Liver (tissue), 8 donors: ENCODE measurements at regions not wholly inside any gene's neighbourhood (a gene's known extent, or its start where the extent isn't known, plus 50 kb on each side); places are given as distances from the start of the nearest gene placed in this dataset.

Source experiments
- DNase-seq: peaks from one replicate; pipeline ENCODE4 v3.0.0-alpha.2; 2017; ENCODE audit warnings: low spot score
- H3K27ac ChIP-seq, 2 donors: one replicate each; pipeline ENCODE4 v1.7.0; 2013; ENCODE audit warnings: inconsistent platforms in 2 of 2, low read length in 2 of 2, control low read depth in 1 of 2, low read depth in 1 of 2, mild to moderate bottlenecking in 1 of 2
- H3K27me3 ChIP-seq, 4 donors: one replicate each; pipeline versions ENCODE4 v1.6.1 to v1.7.0; 2013; ENCODE audit warnings: low read length in 3 of 4, inconsistent platforms in 1 of 4, mild to moderate bottlenecking in 1 of 4, moderate library complexity in 1 of 4; ENCODE audit not compliant: control insufficient read depth in 4 of 4, insufficient read depth in 4 of 4
- H3K36me3 ChIP-seq, 4 donors: one replicate each; pipeline versions ENCODE4 v1.6.1 to v1.7.0; 2013; ENCODE audit warnings: low read length in 3 of 4, mild to moderate bottlenecking in 3 of 4, low read depth in 1 of 4, moderate library complexity in 1 of 4; ENCODE audit not compliant: control insufficient read depth in 4 of 4, insufficient read depth in 3 of 4
- H3K4me1 ChIP-seq, 4 donors: one replicate each; pipeline versions ENCODE4 v1.6.1 to v1.7.0; 2013; ENCODE audit warnings: low read length in 3 of 4, mild to moderate bottlenecking in 3 of 4, moderate library complexity in 1 of 4; ENCODE audit not compliant: control insufficient read depth in 4 of 4, insufficient read depth in 4 of 4
- H3K4me3 ChIP-seq, 3 donors: one replicate each; pipeline versions ENCODE4 v1.6.1 to v1.7.0; 2013; ENCODE audit warnings: low read length in 3 of 3, control low read depth in 1 of 3, low read depth in 1 of 3, mild to moderate bottlenecking in 1 of 3
- H3K9ac ChIP-seq, 2 donors: one replicate each; pipeline ENCODE4 v1.7.0; 2013; ENCODE audit warnings: low read length in 2 of 2, mild to moderate bottlenecking in 2 of 2, moderate library complexity in 2 of 2, control low read depth in 1 of 2, low read depth in 1 of 2
- H3K9me3 ChIP-seq, 4 donors: one replicate each; pipeline versions ENCODE4 v1.6.1 to v1.7.0; 2013; ENCODE audit warnings: low read length in 3 of 4; ENCODE audit not compliant: control insufficient read depth in 4 of 4
- EGR1 ChIP-seq, 2 donors: IDR thresholded peaks; 2 replicates each; pipeline ENCODE4 v1.6.1; 2016 to 2018; ENCODE audit warnings: antibody characterized with exemption in 2 of 2, low read depth in 2 of 2
- FOXA1 ChIP-seq: IDR thresholded peaks from 2 replicates; pipeline ENCODE4 v1.6.1; 2016; ENCODE audit warnings: antibody characterized with exemption
- GABPA ChIP-seq, 2 donors: IDR thresholded peaks in 1 of 2; conservative IDR thresholded peaks in 1 of 2; 2 replicates each; pipeline ENCODE4 v1.6.1; 2016; ENCODE audit warnings: antibody characterized with exemption in 2 of 2, mild to moderate bottlenecking in 1 of 2, moderate library complexity in 1 of 2
- HNF4A ChIP-seq, 2 donors: conservative IDR thresholded peaks; 2 replicates each; pipeline ENCODE4 v1.6.1; 2016; ENCODE audit warnings: antibody characterized with exemption in 2 of 2, mild to moderate bottlenecking in 2 of 2
- HNF4G ChIP-seq: IDR thresholded peaks from 2 replicates; pipeline ENCODE4 v1.6.1; 2016; ENCODE audit warnings: antibody characterized with exemption
- JUND ChIP-seq, 2 donors: IDR thresholded peaks; 2 replicates each; pipeline ENCODE4 v1.6.1; 2016; ENCODE audit warnings: antibody characterized with exemption in 2 of 2
- NR2F2 ChIP-seq: IDR thresholded peaks from 2 replicates; pipeline ENCODE4 v1.6.1; 2016; ENCODE audit warnings: antibody characterized with exemption
- RAD21 ChIP-seq, 2 donors: IDR thresholded peaks; 2 replicates each; pipeline ENCODE4 v1.6.1; 2016; ENCODE audit warnings: antibody characterized with exemption in 2 of 2, mild to moderate bottlenecking in 2 of 2
- RXRA ChIP-seq, 2 donors: IDR thresholded peaks; 2 replicates each; pipeline ENCODE4 v1.6.1; 2017 to 2018; ENCODE audit warnings: antibody characterized with exemption in 2 of 2, mild to moderate bottlenecking in 1 of 2
- SP1 ChIP-seq: IDR thresholded peaks from 2 replicates; pipeline ENCODE4 v1.6.1; 2018; ENCODE audit warnings: antibody characterized with exemption, mild to moderate bottlenecking
- YY1 ChIP-seq: IDR thresholded peaks from 2 replicates; pipeline ENCODE4 v1.6.1; 2016; ENCODE audit warnings: antibody characterized with exemption, mild to moderate bottlenecking
- WGBS: extraction: QIAGEN DNeasy Blood & Tissue Kit; methylation state at CpG from one replicate; pipeline ENCODE4 v1.1.7; 2013; 5-methylcytosine and 5-hydroxymethylcytosine counted together
- TF ChIP-seq, protein P1 (sequence below): IDR thresholded peaks from 2 replicates; pipeline ENCODE4 v1.6.1; 2016; ENCODE audit warnings: antibody characterized with exemption
- TF ChIP-seq, protein P2 (sequence below): IDR thresholded peaks from 2 replicates; pipeline ENCODE4 v1.6.1; 2016; ENCODE audit warnings: antibody characterized with exemption, mild to moderate bottlenecking
- TF ChIP-seq, protein P3 (sequence below): IDR thresholded peaks from 2 replicates; pipeline ENCODE4 v1.6.1; 2016; ENCODE audit warnings: antibody characterized with exemption
- TF ChIP-seq, protein P4 (sequence below): IDR thresholded peaks from 2 replicates; pipeline ENCODE4 v1.6.1; 2016; ENCODE audit warnings: antibody characterized with exemption
- TF ChIP-seq, protein P5 (sequence below): fragments of 150-350 bp; IDR thresholded peaks from 2 replicates; pipeline ENCODE4 v1.5.1; 2017; ENCODE audit warnings: improper control_type of control experiment, low read depth, low read length; ENCODE audit not compliant: missing input control
- donor health status: healthy.
- donor health status: healthy.
- donor health status: healthy.
- donor health status: healthy.
- donor health status: healthy.

DNA sequence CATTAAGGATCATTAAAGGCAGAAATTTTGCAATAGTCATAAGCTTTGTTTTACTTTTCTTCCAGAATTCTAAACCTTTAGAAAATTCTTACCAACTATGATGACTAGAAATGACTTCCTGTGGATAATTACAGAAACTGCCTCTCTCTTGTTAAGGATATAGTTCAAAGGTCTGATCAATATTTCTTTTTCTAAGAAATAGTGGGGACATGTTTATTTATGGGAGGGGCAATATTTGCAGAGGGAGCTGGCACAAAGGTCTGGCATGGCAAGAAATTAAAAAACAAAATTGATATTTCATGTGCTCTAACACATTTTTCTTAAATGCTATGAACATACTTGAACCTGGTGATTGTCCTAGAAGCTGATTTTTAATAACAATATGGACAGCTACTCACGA lies 448.9 kb downstream of the KCTD8 start:
- Histone ChIP-seq H3K4me3 (no peak overlapping the region), H3K9ac (no peak overlapping the region), H3K4me1 (peaks cover 0 to 9% (median 3%) of the 10 kb centered on the region in 4 donors), H3K27ac (no peak overlapping the region), H3K9me3 (no peaks in the 10 kb centered on the region), H3K27me3 (no peaks in the 10 kb centered on the region), H3K36me3 (no peaks in the 10 kb centered on the region)
- TF ChIP-seq JUND (IDR thresholded peaks at IDR 0.05), result no peak
- peak; percentile 18 for TF ChIP-seq NR2F2
- TF ChIP-seq GABPA (IDR thresholded peaks at IDR 0.05 in 1 of 2, conservative IDR thresholded peaks at IDR 0.05 in 1 of 2), result no peak
- TF ChIP-seq, protein P1, sequence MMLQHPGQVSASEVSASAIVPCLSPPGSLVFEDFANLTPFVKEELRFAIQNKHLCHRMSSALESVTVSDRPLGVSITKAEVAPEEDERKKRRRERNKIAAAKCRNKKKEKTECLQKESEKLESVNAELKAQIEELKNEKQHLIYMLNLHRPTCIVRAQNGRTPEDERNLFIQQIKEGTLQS, result no peak
- no peak for TF ChIP-seq RAD21 (IDR thresholded peaks at IDR 0.05)
- peak in 1 of 2 donors; percentile 39 for TF ChIP-seq HNF4A (conservative IDR thresholded peaks at IDR 0.05)
- TF ChIP-seq SP1, result peak; percentile 20
- TF ChIP-seq, protein P2, sequence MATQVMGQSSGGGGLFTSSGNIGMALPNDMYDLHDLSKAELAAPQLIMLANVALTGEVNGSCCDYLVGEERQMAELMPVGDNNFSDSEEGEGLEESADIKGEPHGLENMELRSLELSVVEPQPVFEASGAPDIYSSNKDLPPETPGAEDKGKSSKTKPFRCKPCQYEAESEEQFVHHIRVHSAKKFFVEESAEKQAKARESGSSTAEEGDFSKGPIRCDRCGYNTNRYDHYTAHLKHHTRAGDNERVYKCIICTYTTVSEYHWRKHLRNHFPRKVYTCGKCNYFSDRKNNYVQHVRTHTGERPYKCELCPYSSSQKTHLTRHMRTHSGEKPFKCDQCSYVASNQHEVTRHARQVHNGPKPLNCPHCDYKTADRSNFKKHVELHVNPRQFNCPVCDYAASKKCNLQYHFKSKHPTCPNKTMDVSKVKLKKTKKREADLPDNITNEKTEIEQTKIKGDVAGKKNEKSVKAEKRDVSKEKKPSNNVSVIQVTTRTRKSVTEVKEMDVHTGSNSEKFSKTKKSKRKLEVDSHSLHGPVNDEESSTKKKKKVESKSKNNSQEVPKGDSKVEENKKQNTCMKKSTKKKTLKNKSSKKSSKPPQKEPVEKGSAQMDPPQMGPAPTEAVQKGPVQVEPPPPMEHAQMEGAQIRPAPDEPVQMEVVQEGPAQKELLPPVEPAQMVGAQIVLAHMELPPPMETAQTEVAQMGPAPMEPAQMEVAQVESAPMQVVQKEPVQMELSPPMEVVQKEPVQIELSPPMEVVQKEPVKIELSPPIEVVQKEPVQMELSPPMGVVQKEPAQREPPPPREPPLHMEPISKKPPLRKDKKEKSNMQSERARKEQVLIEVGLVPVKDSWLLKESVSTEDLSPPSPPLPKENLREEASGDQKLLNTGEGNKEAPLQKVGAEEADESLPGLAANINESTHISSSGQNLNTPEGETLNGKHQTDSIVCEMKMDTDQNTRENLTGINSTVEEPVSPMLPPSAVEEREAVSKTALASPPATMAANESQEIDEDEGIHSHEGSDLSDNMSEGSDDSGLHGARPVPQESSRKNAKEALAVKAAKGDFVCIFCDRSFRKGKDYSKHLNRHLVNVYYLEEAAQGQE, result no peak
- no peak for TF ChIP-seq FOXA1
- TF ChIP-seq, protein P3, sequence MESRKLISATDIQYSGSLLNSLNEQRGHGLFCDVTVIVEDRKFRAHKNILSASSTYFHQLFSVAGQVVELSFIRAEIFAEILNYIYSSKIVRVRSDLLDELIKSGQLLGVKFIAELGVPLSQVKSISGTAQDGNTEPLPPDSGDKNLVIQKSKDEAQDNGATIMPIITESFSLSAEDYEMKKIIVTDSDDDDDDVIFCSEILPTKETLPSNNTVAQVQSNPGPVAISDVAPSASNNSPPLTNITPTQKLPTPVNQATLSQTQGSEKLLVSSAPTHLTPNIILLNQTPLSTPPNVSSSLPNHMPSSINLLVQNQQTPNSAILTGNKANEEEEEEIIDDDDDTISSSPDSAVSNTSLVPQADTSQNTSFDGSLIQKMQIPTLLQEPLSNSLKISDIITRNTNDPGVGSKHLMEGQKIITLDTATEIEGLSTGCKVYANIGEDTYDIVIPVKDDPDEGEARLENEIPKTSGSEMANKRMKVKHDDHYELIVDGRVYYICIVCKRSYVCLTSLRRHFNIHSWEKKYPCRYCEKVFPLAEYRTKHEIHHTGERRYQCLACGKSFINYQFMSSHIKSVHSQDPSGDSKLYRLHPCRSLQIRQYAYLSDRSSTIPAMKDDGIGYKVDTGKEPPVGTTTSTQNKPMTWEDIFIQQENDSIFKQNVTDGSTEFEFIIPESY, result no peak
- no peak for TF ChIP-seq EGR1 (IDR thresholded peaks at IDR 0.05; ENCODE audit: low read depth in 2 of 2)
- TF ChIP-seq RXRA (IDR thresholded peaks at IDR 0.05), result no peak
- peak; percentile 15 for TF ChIP-seq HNF4G
- 80% methylated on average over 1 of the region's 1 CpG for WGBS
- no peak for DNase-seq

DNA sequence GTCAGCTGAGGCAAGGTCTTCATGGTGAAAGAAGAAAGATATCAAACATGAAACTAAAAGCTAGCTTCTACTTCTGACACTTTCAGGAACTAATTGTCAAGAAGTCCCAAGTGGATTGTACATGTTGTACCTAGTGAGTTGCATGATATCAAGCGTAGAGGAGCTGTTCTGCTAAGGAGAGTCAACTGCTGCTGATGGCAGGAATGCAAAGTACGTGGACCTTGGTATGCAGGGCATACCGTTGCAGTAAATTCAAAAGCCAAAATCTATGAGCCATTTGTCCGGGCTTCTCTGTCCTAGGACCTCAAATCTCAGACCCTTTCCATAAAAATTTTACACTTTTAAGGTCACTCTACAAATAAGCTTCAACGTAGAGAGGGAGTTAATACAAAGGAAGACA lies 446.2 kb downstream of the KCTD8 start:
- H3K9ac ChIP-seq, result no peak overlapping the region
- H3K36me3 ChIP-seq, result no peaks in the 10 kb centered on the region
- H3K9me3 ChIP-seq, result no peaks in the 10 kb centered on the region
- 72% methylated on average over 5 of the region's 5 CpGs for WGBS
- no peak overlapping the region for H3K4me3 ChIP-seq
- H3K27me3 ChIP-seq, result no peaks in the 10 kb centered on the region
- no peak for DNase-seq
- H3K4me1 ChIP-seq, result peaks cover 0 to 9% (median 3%) of the 10 kb centered on the region in 4 donors
- TF ChIP-seq FOXA1, result no peak
- TF ChIP-seq YY1, result no peak
- TF ChIP-seq EGR1 (IDR thresholded peaks at IDR 0.05; ENCODE audit: low read depth in 2 of 2), result no peak
- TF ChIP-seq, protein P4, sequence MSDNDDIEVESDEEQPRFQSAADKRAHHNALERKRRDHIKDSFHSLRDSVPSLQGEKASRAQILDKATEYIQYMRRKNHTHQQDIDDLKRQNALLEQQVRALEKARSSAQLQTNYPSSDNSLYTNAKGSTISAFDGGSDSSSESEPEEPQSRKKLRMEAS, result no peak
- TF ChIP-seq JUND (IDR thresholded peaks at IDR 0.05), result no peak
- TF ChIP-seq, protein P3, result no peak
- TF ChIP-seq, protein P5, sequence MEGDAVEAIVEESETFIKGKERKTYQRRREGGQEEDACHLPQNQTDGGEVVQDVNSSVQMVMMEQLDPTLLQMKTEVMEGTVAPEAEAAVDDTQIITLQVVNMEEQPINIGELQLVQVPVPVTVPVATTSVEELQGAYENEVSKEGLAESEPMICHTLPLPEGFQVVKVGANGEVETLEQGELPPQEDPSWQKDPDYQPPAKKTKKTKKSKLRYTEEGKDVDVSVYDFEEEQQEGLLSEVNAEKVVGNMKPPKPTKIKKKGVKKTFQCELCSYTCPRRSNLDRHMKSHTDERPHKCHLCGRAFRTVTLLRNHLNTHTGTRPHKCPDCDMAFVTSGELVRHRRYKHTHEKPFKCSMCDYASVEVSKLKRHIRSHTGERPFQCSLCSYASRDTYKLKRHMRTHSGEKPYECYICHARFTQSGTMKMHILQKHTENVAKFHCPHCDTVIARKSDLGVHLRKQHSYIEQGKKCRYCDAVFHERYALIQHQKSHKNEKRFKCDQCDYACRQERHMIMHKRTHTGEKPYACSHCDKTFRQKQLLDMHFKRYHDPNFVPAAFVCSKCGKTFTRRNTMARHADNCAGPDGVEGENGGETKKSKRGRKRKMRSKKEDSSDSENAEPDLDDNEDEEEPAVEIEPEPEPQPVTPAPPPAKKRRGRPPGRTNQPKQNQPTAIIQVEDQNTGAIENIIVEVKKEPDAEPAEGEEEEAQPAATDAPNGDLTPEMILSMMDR, result no peak
- no peak overlapping the region for H3K27ac ChIP-seq
